ENCODE measurements at regions not wholly inside any gene's neighbourhood (a gene's known extent, or its start where the extent isn't known, plus 50 kb on each side); places are given as distances from the start of the nearest gene placed in this dataset.

GRCh38 chr2:189304360-189304759 is 124.8 kb upstream of the COL5A2 start:
- Histone ChIP-seq H3K4me2 (no peak overlapping the region), H4K20me1 (replicated peaks; ENCODE audit: insufficient read depth) (no peaks in the 10 kb centered on the region), H3K4me1 (ENCODE audit: insufficient read depth) (no peaks in the 10 kb centered on the region), H3K9me2 (ENCODE audit: insufficient read depth) (no peaks in the 10 kb centered on the region), H3K36me3 (ENCODE audit: insufficient read depth) (no peaks in the 10 kb centered on the region), H3K4me3 (no peak overlapping the region), H3K79me2 (replicated peaks; ENCODE audit: insufficient read depth) (no peaks in the 10 kb centered on the region), H3K27me3 (ENCODE audit: insufficient read depth) (no peaks in the 10 kb centered on the region), H2AFZ (0 out of 2 replicates have a peak overlapping the region, but pooled peaks have one; percentile 15), H3K27ac (ENCODE audit: low read depth) (no peak overlapping the region), H3F3A (replicated peaks; ENCODE audit: low read depth) (no peaks in the 10 kb centered on the region)
- Mint-ChIP-seq H3K4me3 (no peak overlapping the region), H3K9me3 (no peaks in the 10 kb centered on the region), H3K27me3 (ENCODE audit: insufficient read depth, low read depth, poor library complexity) (no peaks in the 10 kb centered on the region), H3K4me1 (no peaks in the 10 kb centered on the region), H3K36me3 (ENCODE audit: low read depth) (no peaks in the 10 kb centered on the region), H3K27ac (no peak overlapping the region)
- no peak for DNase-seq (ENCODE audit: low spot score)
- no peak for TF ChIP-seq CREB1 (CRISPR knock-in tag; IDR thresholded peaks at IDR 0.05; ENCODE audit: low read depth)
- no peak for TF ChIP-seq POLR2AphosphoS5 (IDR thresholded peaks at IDR 0.05; ENCODE audit: low read depth)
- no peak for TF ChIP-seq NANOG (IDR thresholded peaks at IDR 0.05; ENCODE audit: borderline replicate concordance)
- TF ChIP-seq EZH2phosphoT487 (IDR thresholded peaks at IDR 0.05; ENCODE audit: unreplicated experiment): no peak
- TF ChIP-seq, protein P1, sequence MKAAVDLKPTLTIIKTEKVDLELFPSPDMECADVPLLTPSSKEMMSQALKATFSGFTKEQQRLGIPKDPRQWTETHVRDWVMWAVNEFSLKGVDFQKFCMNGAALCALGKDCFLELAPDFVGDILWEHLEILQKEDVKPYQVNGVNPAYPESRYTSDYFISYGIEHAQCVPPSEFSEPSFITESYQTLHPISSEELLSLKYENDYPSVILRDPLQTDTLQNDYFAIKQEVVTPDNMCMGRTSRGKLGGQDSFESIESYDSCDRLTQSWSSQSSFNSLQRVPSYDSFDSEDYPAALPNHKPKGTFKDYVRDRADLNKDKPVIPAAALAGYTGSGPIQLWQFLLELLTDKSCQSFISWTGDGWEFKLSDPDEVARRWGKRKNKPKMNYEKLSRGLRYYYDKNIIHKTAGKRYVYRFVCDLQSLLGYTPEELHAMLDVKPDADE (IDR thresholded peaks at IDR 0.05): no peak
- no peak for TF ChIP-seq ZNF462 (CRISPR knock-in tag; IDR thresholded peaks at IDR 0.05)
- TF ChIP-seq STAT1 (IDR thresholded peaks at IDR 0.05; ENCODE audit: unreplicated experiment): no peak
- TF ChIP-seq, protein P2, sequence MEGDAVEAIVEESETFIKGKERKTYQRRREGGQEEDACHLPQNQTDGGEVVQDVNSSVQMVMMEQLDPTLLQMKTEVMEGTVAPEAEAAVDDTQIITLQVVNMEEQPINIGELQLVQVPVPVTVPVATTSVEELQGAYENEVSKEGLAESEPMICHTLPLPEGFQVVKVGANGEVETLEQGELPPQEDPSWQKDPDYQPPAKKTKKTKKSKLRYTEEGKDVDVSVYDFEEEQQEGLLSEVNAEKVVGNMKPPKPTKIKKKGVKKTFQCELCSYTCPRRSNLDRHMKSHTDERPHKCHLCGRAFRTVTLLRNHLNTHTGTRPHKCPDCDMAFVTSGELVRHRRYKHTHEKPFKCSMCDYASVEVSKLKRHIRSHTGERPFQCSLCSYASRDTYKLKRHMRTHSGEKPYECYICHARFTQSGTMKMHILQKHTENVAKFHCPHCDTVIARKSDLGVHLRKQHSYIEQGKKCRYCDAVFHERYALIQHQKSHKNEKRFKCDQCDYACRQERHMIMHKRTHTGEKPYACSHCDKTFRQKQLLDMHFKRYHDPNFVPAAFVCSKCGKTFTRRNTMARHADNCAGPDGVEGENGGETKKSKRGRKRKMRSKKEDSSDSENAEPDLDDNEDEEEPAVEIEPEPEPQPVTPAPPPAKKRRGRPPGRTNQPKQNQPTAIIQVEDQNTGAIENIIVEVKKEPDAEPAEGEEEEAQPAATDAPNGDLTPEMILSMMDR (conservative IDR thresholded peaks at IDR 0.05; ENCODE audit: low read depth in 2 of 2): no peak
- no peak for TF ChIP-seq ZNF114 (CRISPR knock-in tag; IDR thresholded peaks at IDR 0.05)
- no peak for TF ChIP-seq ZNF331 (CRISPR knock-in tag; IDR thresholded peaks at IDR 0.05; ENCODE audit: low read depth)
- TF ChIP-seq, protein P3, sequence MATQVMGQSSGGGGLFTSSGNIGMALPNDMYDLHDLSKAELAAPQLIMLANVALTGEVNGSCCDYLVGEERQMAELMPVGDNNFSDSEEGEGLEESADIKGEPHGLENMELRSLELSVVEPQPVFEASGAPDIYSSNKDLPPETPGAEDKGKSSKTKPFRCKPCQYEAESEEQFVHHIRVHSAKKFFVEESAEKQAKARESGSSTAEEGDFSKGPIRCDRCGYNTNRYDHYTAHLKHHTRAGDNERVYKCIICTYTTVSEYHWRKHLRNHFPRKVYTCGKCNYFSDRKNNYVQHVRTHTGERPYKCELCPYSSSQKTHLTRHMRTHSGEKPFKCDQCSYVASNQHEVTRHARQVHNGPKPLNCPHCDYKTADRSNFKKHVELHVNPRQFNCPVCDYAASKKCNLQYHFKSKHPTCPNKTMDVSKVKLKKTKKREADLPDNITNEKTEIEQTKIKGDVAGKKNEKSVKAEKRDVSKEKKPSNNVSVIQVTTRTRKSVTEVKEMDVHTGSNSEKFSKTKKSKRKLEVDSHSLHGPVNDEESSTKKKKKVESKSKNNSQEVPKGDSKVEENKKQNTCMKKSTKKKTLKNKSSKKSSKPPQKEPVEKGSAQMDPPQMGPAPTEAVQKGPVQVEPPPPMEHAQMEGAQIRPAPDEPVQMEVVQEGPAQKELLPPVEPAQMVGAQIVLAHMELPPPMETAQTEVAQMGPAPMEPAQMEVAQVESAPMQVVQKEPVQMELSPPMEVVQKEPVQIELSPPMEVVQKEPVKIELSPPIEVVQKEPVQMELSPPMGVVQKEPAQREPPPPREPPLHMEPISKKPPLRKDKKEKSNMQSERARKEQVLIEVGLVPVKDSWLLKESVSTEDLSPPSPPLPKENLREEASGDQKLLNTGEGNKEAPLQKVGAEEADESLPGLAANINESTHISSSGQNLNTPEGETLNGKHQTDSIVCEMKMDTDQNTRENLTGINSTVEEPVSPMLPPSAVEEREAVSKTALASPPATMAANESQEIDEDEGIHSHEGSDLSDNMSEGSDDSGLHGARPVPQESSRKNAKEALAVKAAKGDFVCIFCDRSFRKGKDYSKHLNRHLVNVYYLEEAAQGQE (IDR thresholded peaks at IDR 0.05; ENCODE audit: unreplicated experiment): no peak
- TF ChIP-seq EZH2 (IDR thresholded peaks at IDR 0.05; ENCODE audit: low read depth, unreplicated experiment): no peak
- no peak for ATAC-seq

All from GM23338 (cell line).